Fibroblast of pulmonary artery (primary cell): ENCODE measurements at regions not wholly inside any gene's neighbourhood (a gene's known extent, or its start where the extent isn't known, plus 50 kb on each side); places are given as distances from the start of the nearest gene placed in this dataset.

Experiments used
- DNase-seq: peaks from one replicate; pipeline ENCODE4 v3.0.0-alpha.2; 2010; ENCODE audit warnings: low read depth
- H3K4me3 ChIP-seq: replicated peaks from 2 replicates; pipeline ENCODE4 v1.5.1; 2011; ENCODE audit warnings: low read depth, mild to moderate bottlenecking, control low read depth, low read length, moderate library complexity
- CTCF ChIP-seq: IDR thresholded peaks from 2 replicates; pipeline ENCODE4 v1.5.1; 2011; ENCODE audit warnings: mild to moderate bottlenecking, control low read depth, low read length, inconsistent platforms; ENCODE audit errors: missing control alignments

DNA sequence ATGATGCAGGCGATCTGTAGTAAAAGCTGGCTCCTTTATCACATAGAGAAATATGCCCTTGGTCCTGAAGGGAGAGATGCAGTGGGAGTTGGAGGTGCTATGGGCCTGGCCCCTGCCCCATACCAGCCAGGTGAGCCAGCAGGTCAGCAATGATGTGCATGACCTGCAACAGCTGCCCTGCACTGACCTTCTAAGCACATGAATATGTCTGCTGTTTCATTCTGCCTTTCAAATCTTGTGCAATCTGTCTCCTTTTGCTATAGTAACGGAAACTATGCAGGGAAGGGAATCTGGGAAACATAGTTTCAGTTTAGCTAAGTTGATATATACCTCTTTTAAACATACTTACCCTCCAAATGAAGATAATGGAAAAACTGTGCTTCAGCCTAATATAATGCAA is 235.2 kb downstream of the TDRD15 start:
- no peak overlapping the region for H3K4me3 ChIP-seq
- no peak for TF ChIP-seq CTCF
- no peak for DNase-seq

DNA sequence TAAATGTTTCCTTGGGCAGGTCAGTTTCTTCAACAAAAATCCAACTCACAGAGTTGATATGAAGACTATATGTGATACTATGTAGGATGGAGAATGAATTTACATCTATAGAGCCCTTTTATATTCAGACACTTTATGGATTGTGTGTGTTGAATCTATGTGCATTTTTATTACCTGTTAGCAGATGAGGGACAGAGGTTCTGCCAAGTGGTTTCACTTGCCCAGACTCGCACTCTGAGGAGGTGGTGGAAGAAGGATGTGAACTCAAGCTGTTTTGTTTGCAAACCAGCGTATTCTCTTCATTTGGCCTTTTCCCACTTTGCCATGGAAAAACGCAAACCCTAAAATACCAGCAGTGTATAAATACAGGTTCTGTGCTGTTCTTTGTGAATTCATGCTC is 237.6 kb downstream of the TDRD15 start:
- no peak overlapping the region for H3K4me3 ChIP-seq
- no peak for TF ChIP-seq CTCF
- no peak for DNase-seq

- H3K4me3 ChIP-seq, result no peak overlapping the region
- DNase-seq, result no peak
Measured at GRCh38 chr2:21361957-21362486, 238.3 kb downstream of the TDRD15 start.

DNA sequence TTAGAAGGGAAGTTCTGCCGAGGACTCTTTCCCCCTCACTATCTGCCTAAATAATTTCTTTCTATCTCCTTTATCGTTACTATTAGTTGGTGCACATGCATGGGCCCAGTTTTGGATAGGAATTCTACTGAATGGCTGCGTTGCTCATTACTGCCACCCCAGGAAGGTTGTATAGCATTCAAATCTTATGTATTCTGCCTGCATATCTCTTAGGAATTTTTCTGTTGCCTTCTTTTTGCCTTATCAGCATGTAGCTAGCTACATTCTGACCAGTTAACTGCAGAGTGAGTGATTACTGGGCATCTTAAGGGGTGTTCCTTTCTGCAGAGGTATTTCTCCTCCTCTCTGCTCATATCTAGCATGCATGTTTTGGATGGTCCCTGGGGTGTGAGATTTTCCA is 239.6 kb downstream of the TDRD15 start:
- DNase-seq, result no peak
- H3K4me3 ChIP-seq, result no peak overlapping the region
- no peak for TF ChIP-seq CTCF

More at GRCh38 chr2:21361957-21362486, 238.3 kb downstream of the TDRD15 start:
- no peak for TF ChIP-seq CTCF

DNA sequence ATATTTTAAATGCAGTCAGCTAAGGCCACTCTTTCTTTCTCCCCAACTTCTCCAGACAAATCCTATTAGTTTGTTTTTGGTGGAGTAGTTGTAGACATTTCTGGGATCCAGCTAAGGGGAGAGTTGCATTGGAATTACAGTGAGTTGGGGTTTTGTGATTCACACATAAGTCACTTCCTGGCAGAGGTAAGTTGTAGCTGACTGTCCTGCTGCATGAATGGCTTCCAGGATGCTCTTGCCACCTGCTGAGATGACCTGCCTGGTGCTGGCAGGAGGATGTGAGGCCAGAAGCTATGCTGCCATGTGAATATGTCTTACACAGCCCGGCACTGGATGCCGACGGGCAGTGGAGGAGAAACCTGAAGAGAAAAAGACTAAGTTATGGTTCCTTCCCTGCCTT is 243.7 kb downstream of the TDRD15 start:
- no peak for TF ChIP-seq CTCF
- no peak overlapping the region for H3K4me3 ChIP-seq
- no peak for DNase-seq

- no peak overlapping the region for H3K4me3 ChIP-seq
- no peak for TF ChIP-seq CTCF
- no peak for DNase-seq
Measured at GRCh38 chr2:21369787-21370186, 246.0 kb downstream of the TDRD15 start.

- H3K4me3 ChIP-seq, result no peak overlapping the region
- TF ChIP-seq CTCF, result no peak
- DNase-seq, result no peak
Measured at GRCh38 chr2:21371499-21372003, 247.8 kb downstream of the TDRD15 start.
